RCC 7860 (cell line): ENCODE measurements at regions not wholly inside any gene's neighbourhood (a gene's known extent, or its start where the extent isn't known, plus 50 kb on each side); places are given as distances from the start of the nearest gene placed in this dataset.
A peak's percentile ranks its signal among the peaks of the same experiment; 100 is the strongest.

Experiments
- DNase-seq: peaks from one replicate; pipeline ENCODE4 v3.0.0-alpha.2; 2015; ENCODE audit warnings: low spot score
- FAIRE-seq: peaks from 2 replicates; lab custom pipeline; 2012; peaks lifted over from hg19 to GRCh38; lab: Jason Lieb, UNC

GRCh38 chr3:165378761-165379160 lies 182.6 kb upstream of the SLITRK3 start:
- DNase-seq, result no peak
- FAIRE-seq, result no peak

DNA sequence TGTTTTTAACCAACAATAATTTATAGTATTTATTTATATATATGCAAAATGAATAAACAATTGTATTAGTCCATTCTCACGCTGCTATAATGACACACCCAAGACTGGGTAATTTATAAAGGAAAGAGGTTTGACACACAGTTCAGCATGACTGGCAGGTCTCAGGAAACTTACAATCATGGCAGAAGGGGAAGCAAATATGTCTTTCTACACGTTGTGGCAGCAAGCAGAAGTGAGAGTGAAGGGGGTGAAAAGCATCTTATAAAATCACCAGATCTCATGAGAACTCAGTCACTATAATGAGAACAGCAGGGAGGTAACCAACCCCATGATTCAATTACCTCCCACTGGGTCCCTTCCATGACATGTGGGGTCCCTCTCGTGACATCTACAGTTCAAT lies 162.8 kb upstream of the SLITRK3 start:
- no peak for DNase-seq
- no peak for FAIRE-seq

DNA sequence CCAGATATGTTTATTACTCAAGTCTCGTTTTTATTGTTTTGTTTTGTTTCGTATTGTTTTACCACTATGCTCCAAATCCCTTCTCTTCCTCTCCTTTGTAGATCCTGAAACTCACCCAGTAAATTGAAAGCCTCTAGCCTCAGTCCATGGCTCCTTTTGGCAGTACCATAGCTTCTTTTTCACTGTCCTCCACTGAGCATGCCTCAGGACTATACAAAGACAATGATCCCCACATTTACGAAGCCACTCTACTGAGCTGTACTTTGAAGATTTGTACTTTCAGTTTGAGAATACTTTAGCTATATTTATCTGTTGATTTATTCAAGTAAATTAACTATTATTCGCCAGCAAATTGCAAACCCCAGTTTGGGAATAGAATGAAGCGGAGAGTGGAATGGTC lies 159.1 kb upstream of the SLITRK3 start:
- DNase-seq, result no peak
- no peak for FAIRE-seq

- no peak for FAIRE-seq
- DNase-seq, result no peak
Observed at GRCh38 chr3:165347526-165347925, 151.3 kb upstream of the SLITRK3 start.

DNA sequence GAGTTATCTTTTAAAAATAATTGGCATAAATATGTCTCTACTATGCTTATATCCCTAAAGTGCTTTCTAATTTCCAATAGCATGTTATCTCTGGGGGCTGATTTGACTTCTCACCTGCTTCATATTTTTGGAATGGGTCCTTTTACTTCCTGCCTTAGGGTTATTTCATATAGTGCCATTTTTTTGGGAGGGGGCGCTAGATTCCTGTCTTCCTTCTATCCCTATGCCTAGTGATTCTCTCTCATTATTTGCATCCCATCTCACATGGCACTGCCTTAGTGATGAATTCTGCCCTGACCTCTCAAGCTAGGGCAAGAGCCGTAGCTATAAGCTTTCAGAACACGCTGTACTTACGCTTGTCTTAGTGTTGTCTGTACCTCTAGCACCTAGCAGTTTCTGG lies 150.3 kb upstream of the SLITRK3 start:
- FAIRE-seq (no peak), DNase-seq (no peak)

GRCh38 chr3:165343185-165343584 lies 147.0 kb upstream of the SLITRK3 start:
- FAIRE-seq (no peak), DNase-seq (no peak)

- DNase-seq, result no peak
- FAIRE-seq, result peak; percentile 55
Observed at GRCh38 chr3:165339753-165340152, 143.6 kb upstream of the SLITRK3 start.

GRCh38 chr3:165336786-165337185 lies 140.6 kb upstream of the SLITRK3 start:
- DNase-seq (no peak), FAIRE-seq (no peak)
